Brain microvascular endothelial cell (primary cell): ENCODE measurements at regions not wholly inside any gene's neighbourhood (a gene's known extent, or its start where the extent isn't known, plus 50 kb on each side); places are given as distances from the start of the nearest gene placed in this dataset.

Source experiments
- DNase-seq: peaks from one replicate; pipeline ENCODE4 v3.0.0-alpha.2; 2020
- H3K27ac ChIP-seq: fragments of 250-450 bp; sonication (Bioruptor Pico); 2 replicates; pipeline ENCODE4 v1.5.1; 2020; ENCODE audit warnings: mild to moderate bottlenecking, moderate library complexity
- H3K27me3 ChIP-seq: fragments of 250-450 bp; sonication (Bioruptor Pico); replicated peaks from 2 replicates; pipeline ENCODE4 v1.5.1; 2020; ENCODE audit warnings: mild to moderate bottlenecking
- H3K36me3 ChIP-seq: fragments of 250-450 bp; sonication (Bioruptor Pico); replicated peaks from 2 replicates; pipeline ENCODE4 v1.5.1; 2020; ENCODE audit warnings: mild to moderate bottlenecking
- H3K4me3 ChIP-seq: 2 replicates; pipeline ENCODE4 v1.5.1; 2011; ENCODE audit warnings: low read depth, mild to moderate bottlenecking, control low read depth, low read length, moderate library complexity
- in situ Hi-C: cut with HindIII; loops from 2 replicates; pipeline ENCODE4 v1.10.0; 2017; ENCODE audit warnings: low sequenced_read_pairs, low pct_ligation_motif_present
- TF ChIP-seq, protein P1 (sequence below): IDR thresholded peaks from 2 replicates; pipeline ENCODE4 v1.5.1; 2011; ENCODE audit warnings: low read depth, mild to moderate bottlenecking, moderate library complexity, low read length, control low read depth, inconsistent platforms; ENCODE audit errors: missing control alignments

DNA sequence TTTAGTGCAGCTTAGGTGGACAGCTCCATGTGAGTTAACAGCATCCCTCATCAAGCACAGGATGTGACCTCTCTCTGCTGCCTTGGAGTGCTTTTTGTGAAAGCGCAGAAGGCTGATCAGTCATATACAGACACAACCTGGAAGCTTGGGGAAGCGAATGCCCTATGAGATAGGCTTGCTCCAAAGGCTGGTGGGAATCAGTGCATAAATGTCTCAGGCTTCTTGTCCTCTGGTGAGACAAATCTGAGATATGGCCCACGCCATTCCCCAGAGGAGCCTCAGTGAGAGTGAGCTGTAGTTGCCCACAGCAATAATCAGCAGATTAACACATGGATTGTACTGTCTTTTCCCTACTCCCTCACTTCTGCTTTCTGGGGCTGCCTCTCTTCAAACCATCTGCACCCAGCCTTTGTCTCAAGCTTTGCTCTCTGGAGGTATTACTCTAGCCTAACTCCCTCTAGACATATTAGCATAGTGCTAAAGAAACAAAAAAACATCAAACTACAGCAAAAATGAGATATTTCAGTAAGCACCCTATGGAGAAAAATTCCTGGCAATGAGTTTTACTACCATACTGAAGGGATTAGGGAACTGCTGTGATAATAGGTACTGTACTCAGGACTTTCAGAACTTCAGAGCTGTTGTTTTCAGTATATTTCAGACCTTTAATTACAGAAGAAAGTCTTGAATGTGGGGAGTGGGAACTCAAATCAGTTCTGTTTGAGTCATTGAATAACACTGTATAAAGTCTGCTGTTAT is 113.7 kb downstream of the OXSM start:
- Histone ChIP-seq H3K27me3 (no peaks in the 10 kb centered on the region), H3K36me3 (no peaks in the 10 kb centered on the region), H3K4me3 (no peak overlapping the region), H3K27ac (no peak overlapping the region)
- in situ Hi-C loops: no loop called here
- TF ChIP-seq, protein P1, sequence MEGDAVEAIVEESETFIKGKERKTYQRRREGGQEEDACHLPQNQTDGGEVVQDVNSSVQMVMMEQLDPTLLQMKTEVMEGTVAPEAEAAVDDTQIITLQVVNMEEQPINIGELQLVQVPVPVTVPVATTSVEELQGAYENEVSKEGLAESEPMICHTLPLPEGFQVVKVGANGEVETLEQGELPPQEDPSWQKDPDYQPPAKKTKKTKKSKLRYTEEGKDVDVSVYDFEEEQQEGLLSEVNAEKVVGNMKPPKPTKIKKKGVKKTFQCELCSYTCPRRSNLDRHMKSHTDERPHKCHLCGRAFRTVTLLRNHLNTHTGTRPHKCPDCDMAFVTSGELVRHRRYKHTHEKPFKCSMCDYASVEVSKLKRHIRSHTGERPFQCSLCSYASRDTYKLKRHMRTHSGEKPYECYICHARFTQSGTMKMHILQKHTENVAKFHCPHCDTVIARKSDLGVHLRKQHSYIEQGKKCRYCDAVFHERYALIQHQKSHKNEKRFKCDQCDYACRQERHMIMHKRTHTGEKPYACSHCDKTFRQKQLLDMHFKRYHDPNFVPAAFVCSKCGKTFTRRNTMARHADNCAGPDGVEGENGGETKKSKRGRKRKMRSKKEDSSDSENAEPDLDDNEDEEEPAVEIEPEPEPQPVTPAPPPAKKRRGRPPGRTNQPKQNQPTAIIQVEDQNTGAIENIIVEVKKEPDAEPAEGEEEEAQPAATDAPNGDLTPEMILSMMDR: no peak
- DNase-seq: no peak

DNA sequence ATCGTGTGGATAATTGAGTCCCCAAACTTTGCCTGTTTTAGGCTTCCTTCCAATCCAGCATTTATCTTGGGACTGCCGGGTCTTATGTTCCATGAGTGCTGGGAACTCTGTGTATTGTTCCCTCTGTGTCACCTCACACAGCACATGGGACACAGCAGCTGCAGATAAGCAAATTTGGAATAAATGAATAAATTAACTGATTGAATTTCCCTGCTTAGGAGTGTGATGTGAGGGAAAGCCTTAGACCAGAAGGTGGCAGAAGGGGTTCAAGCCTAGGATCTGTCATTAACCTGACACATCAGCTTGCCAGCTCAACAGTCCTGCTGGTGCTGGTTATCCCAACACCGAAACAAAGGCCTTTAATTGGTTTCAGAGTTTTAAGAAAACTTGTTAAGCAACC is 114.3 kb downstream of the OXSM start:
- no peaks in the 10 kb centered on the region for H3K36me3 ChIP-seq
- in situ Hi-C loops: no loop called here
- H3K27me3 ChIP-seq: no peaks in the 10 kb centered on the region
- DNase-seq: no peak
- TF ChIP-seq, protein P1: no peak
- no peak overlapping the region for H3K4me3 ChIP-seq
- H3K27ac ChIP-seq: no peak overlapping the region

DNA sequence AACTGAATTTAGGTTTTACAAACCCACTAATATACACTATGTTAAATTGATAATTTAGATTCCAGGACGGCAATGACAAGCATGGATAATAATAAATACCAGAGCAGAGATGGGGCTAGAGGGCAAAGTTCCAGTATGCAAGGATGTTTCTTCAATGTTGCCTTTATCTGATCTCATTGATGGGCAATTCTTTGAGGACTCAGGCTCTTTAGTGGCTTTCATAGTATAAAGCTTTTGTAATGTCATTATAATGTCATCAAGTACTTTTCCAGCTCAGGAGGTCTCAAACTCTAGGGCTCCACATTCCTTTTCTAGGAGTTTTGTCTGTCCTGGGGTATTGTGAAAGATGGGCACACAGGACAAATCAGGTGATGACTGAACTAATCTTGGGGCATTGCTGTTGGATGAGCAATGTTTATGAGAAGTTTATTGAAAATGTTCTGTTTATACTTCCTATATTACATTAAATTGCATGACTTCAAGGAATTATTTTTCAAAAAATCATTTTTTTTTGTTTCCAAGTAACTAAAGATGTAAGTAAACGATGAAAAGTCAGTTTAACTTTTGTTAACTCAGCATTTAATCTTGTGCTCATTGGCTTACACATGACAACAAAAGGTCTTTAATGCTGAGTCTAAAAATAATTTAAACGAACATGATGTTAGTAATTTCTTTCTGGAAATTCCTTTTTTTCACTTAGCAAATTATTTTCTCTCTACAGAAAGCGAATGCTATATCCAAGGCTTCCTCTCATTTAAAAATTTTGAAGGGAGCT is 116.4 kb downstream of the OXSM start:
- H3K27ac ChIP-seq: no peak overlapping the region
- in situ Hi-C loops: no loop called here
- DNase-seq: no peak
- TF ChIP-seq, protein P1: no peak
- no peaks in the 10 kb centered on the region for H3K27me3 ChIP-seq
- no peaks in the 10 kb centered on the region for H3K36me3 ChIP-seq
- no peak overlapping the region for H3K4me3 ChIP-seq

DNA sequence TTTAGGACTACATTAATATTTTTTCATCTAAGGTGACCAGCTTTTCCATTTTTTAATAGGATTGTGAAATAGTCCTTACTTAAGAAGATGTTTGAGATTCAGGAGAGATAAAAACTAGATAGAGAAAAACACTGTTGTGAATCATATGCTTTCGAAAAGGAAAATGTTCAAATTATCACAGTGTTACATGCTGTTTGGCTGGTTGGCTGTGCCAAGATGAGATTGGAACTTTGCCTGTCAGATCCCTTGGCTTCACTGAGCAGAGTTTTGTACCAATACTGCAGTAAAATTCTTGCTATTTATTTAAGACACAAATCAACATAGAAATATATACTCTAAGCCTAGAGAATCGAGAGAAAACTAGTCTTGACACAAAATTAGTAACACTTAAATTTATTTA is 117.2 kb downstream of the OXSM start:
- Histone ChIP-seq H3K27me3 (no peaks in the 10 kb centered on the region), H3K36me3 (no peaks in the 10 kb centered on the region), H3K4me3 (no peak overlapping the region), H3K27ac (no peak overlapping the region)
- TF ChIP-seq, protein P1: no peak
- in situ Hi-C loops: no loop called here
- no peak for DNase-seq

DNA sequence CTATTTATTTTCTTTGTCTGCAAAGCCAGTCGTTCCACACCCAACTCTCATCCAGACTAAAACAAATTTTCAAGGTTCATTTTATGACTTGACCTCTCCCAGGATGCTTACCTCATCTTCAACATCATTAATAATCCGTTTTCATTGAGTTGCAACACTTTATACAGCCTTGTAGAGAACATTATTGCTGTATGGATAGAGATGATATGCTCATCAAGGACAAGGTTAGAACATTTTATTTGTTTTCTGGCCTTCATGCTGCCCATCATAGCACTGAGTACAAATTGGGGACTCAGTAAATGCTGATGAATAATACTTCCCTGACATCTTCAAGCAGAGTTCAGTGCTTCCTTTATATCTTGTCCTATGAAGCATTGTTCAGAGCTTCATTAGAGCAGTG is 120.2 kb downstream of the OXSM start:
- no peak overlapping the region for H3K27ac ChIP-seq
- H3K4me3 ChIP-seq: no peak overlapping the region
- DNase-seq: no peak
- H3K27me3 ChIP-seq: no peaks in the 10 kb centered on the region
- TF ChIP-seq, protein P1: no peak
- H3K36me3 ChIP-seq: no peaks in the 10 kb centered on the region
- in situ Hi-C loops: no loop called here
